ENCODE measurements at regions not wholly inside any gene's neighbourhood (a gene's known extent, or its start where the extent isn't known, plus 50 kb on each side); places are given as distances from the start of the nearest gene placed in this dataset.
"Not testable (repeated sequence)": the region's sequence is repeated elsewhere in the genome, so short reads cannot be mapped to it uniquely, and the experiment has no call there.

GRCh38 chr9:39566782-39567181, 211.3 kb downstream of the SPATA31A1 start:
- DNase-seq = not testable (repeated sequence)

DNA sequence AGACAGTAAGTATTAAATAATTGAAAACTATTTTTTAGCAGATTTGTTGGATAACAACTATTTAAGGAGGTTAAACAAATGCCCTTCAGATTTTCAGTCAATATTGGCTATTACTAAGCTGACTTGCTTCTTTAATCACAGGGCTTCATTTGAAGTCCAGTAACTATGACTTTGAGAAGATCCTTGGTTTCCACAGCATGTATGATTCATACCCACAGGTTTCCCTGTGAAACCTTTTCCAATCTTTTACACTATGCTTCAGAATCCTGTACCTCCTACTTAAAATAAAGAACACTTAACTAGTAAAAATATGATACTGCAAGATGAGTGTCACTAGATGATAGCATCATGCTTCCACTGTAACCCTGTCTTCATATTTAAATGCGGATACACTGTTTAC, 211.9 kb downstream of the SPATA31A1 start:
- not testable (repeated sequence) for DNase-seq

DNA sequence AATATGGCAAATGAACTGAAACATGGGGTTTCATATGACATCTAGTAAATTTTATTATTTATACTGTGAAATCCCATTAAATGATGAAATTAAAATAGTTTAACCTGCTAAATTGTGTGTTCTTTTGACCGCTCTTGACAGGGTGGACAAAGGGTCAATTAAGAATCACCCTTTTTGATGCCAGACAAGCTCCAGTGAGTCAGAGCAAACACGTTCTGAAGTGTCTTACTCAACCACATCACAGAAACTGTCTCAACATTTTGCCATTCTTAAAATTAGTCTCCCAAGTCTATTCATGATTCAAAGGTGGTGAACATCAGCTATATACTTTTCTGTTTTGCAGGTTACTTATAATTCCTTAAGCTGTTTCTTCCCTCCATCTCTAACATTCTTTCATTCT, 213.4 kb downstream of the SPATA31A1 start:
- DNase-seq = not testable (repeated sequence)

GRCh38 chr9:39573024-39574022, 217.9 kb downstream of the SPATA31A1 start:
- DNase-seq = not testable (repeated sequence)

DNA sequence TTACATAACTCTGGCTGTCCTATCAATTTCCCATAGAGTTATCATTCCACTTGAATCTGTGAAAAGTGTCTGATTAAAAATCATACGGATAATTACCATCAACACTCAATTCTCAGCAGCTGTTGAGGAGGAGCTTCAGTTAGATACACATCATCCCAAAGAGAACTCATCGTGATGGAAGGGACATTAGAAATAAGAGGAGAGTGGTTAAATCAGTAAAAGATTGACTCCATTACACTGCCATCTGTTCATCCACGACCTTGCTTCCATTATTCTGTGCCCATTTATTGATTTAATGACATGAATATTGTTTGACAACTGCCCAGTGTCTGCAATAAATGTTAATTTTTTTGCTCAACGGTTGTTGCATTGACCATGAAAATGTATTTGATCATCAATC, 223.5 kb downstream of the SPATA31A1 start:
- not testable (repeated sequence) for DNase-seq

DNA sequence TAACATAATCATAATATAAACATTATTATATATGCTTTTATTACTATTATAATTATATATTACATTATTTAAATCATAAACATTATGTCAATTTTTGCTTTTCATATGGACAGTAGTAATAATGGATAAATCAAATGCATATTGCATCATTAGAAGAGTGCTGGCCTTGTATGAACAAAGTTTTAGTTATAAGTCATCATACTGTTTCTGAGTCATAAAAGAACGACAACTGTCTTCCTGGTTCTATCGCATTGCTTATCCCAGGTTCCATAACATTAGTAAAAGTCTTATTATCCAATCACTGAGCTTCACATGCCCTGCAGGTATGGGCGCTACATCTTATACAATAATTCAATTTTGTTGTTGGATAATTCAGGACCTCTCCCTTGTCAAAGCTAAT, 225.8 kb downstream of the SPATA31A1 start:
- DNase-seq = not testable (repeated sequence)

GRCh38 chr9:39582677-39583412, 227.4 kb downstream of the SPATA31A1 start:
- DNase-seq = not testable (repeated sequence)

DNA sequence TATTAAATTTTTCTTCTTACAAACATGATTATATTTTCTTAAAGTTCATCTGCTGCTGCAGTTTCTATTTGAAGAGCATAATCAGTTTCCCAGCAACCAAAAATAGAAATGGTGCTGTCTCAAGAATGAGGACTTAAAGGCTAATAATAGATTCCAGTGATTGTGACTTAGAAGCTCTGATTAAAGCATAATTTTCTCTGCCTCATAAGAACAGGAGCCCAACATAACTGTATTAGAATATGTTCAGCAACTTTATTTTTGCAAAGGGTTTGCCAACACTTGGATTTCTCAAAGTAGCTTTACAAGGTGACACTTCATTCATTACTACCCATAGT, 227.9 kb downstream of the SPATA31A1 start:
- not testable (repeated sequence) for DNase-seq

GRCh38 chr9:39585233-39585632, 229.8 kb downstream of the SPATA31A1 start:
- DNase-seq = not testable (repeated sequence)

GRCh38 chr9:39587844-39588499, 232.5 kb downstream of the SPATA31A1 start:
- DNase-seq = no peak

GRCh38 chr9:39588500-39589137, 233.2 kb downstream of the SPATA31A1 start:
- DNase-seq = no peak

DNA sequence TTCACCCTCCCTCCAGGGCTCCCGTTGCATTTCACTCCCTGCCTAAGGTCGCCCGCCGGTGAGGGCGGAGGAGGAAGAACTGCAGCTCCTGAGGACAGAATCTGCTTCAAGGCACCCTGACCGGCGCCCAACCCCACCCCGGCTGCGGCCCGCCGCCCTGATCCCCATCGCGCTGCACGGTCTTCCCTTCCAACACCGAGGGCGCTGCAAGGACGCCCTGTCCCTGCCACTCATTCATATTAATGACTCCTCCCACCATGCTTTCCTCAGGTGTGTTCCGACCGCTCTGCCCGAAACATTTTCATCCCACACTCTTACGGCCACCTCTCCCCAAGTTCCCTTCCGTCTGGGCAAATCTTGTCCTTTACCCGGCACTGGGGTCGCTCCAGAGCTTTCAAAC, 248.6 kb downstream of the SPATA31A1 start:
- DNase-seq = not testable (repeated sequence)

- DNase-seq = not testable (repeated sequence)
These were observed 256.2 kb downstream of the SPATA31A1 start for GRCh38 chr9:39611449-39612231.

DNA sequence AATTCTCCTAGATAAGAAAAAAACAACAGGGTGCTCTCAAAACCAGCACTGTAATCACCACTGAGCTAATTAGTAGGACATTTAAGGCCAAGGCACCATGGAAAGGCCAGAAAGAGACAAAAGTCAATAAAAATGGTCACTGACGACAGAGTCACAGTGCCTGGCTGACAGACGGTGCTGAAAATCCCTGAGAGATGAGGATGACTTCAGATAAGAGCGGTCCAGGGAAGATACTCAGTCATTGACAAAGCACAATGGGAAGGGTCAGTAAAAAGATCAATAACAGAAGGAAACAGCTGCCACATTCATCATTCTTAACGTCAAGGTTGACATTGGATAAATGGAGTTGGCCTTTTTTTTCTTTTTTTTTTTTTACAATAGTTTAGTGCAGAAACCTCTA, 261.0 kb downstream of the SPATA31A1 start:
- DNase-seq = not testable (repeated sequence)

GRCh38 chr9:39624048-39624447, 268.6 kb downstream of the SPATA31A1 start:
- not testable (repeated sequence) for DNase-seq

- DNase-seq = not testable (repeated sequence)
These were observed 276.6 kb downstream of the SPATA31A1 start for GRCh38 chr9:39632071-39632470.

GRCh38 chr9:39649029-39649428, 293.6 kb downstream of the SPATA31A1 start:
- not testable (repeated sequence) for DNase-seq

- not testable (repeated sequence) for DNase-seq
These were observed 301.6 kb downstream of the SPATA31A1 start for GRCh38 chr9:39656960-39657603.

DNA sequence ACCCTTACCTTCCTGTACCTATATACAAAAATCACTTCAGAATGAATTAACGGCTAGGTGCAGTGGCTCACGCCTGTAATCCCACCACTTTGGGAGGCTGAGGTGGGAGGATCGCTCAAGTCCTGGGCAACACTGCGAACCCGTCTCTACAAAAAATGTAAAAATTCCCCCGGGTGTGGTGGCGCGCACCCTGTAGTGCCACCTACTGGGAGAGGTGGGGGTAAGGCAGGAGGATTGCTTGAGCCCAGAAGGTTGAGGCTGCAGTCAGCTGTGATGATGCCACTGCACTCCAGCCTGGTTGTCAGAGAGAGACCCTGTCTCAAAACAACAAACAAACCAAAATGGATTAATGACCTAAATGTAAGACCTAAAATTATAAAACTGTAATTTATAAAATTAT, 307.6 kb downstream of the SPATA31A1 start:
- not testable (repeated sequence) for DNase-seq

GRCh38 chr9:39663713-39664112, 308.2 kb downstream of the SPATA31A1 start:
- DNase-seq = not testable (repeated sequence)

All from muscle of arm (tissue), 1 donor.